SIG-M5 (cell line): ENCODE measurements at regions not wholly inside any gene's neighbourhood (a gene's known extent, or its start where the extent isn't known, plus 50 kb on each side); places are given as distances from the start of the nearest gene placed in this dataset.
"Not testable (repeated sequence)": the region's sequence is repeated elsewhere in the genome, so short reads cannot be mapped to it uniquely, and the experiment has no call there.

Experiments
- DNase-seq: peaks from one replicate; lab custom pipeline; 2025; lab: John Stamatoyannopoulos, UW

DNA sequence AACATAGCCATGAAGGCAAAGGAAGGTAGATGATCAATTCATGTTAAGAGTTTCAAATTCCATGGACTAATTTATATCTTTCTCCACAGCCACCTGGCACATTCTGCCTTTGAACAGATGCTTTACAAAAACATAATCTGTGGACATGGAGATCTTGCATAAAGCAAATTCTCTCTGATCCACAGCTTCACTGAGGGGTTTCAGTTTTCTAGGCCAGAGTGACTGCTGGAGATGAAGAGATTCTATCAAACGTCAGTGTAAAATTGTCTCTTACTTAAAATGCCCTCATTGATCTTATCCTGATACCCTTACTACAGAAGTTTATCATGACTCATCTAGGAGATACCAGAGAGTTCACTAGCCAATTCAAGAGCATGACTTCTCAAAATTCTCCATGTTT, 291.6 kb downstream of the DAD1 start:
- no peak for DNase-seq

- no peak for DNase-seq
Measured at GRCh38 chr14:22296722-22297121, 292.3 kb downstream of the DAD1 start.

GRCh38 chr14:22296088-22296487, 292.9 kb downstream of the DAD1 start:
- no peak for DNase-seq

- no peak for DNase-seq
Measured at GRCh38 chr14:22291406-22291805, 297.6 kb downstream of the DAD1 start.

DNA sequence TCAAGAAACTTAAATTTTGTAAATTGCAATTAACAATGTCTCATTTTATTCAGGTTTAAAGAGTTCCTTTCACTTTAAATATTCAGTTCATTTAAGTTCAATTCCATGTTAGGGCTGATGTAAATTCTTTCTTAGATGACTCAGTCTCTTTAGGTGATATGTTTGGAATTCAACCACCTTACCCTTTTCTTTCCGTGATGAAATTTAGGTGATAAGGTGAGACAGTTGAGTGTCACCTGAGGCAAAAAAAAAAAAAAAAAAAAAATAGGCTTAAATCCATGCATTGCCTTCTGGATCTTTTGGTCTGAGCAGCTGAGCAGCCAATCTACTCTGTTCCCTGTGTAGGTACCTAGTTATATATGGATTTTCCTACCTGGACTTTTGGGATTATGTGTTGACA, 299.5 kb downstream of the DAD1 start:
- DNase-seq: no peak

- no peak for DNase-seq
Measured at GRCh38 chr14:22285991-22286390, 303.0 kb downstream of the DAD1 start.

- DNase-seq: no peak
Measured at GRCh38 chr14:22282949-22283348, 306.1 kb downstream of the DAD1 start.

DNA sequence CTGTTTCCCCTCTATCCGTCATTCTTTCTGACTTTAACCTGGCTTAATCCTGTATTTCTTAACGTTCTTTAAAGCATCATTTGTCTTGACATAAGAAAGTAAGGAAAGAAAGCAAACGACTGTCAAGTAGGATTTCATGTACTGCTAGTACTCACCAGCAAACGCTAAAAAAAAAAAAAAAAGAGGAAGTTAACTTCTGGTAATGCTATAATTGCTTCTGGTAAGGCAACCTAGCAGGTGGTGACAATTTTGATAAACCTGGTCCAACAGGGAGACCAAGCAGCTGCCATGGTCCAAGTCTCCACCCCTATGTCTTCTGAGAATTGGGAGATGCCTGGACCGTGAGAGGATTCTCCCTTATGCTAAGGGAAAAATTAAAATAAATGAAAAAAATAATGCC, 306.6 kb downstream of the DAD1 start:
- DNase-seq: no peak

GRCh38 chr14:22281447-22281874, 307.6 kb downstream of the DAD1 start:
- not testable (repeated sequence) for DNase-seq

- DNase-seq: no peak
Measured at GRCh38 chr14:22280497-22281316, 308.3 kb downstream of the DAD1 start.

DNA sequence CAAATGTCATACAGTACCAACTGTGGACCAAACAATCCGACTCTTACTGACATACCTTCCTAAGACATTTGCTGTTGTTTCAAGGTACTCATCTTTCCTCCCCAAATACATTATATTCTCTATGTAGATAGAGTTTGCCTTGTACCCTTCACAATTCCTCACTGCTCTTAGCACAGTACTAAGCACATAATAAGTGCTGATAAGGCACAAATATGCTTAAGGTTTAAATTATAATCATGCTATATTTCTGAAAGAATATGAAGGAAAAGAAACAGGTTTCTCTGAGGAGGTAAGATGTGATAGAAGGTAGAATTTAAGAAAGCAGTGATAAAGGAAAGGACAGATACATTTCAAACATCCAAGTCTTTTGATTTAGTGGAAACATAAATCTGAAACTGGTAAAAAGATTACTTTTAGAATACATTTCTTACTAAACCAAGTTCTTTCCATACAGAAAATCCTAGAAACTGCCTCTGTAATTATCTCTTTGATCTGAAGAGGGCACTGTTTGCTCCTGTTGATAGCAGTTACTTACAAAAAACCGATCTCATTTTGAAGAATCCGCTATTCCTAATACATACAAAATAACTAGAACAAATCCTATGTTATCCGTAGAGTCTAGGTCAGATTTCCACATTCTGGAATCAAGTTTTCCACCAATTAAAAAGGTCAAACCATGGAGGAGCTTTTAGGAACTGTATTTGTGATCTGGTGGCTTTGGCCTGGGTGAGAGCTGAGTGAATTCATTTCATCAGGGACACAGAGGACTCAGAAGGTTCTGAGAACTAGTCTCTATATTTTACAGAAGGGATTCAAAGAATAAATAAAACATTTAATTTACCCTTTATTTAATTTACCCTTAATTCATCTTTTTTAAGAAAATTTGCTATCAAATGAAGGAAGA, 311.9 kb downstream of the DAD1 start:
- no peak for DNase-seq

DNA sequence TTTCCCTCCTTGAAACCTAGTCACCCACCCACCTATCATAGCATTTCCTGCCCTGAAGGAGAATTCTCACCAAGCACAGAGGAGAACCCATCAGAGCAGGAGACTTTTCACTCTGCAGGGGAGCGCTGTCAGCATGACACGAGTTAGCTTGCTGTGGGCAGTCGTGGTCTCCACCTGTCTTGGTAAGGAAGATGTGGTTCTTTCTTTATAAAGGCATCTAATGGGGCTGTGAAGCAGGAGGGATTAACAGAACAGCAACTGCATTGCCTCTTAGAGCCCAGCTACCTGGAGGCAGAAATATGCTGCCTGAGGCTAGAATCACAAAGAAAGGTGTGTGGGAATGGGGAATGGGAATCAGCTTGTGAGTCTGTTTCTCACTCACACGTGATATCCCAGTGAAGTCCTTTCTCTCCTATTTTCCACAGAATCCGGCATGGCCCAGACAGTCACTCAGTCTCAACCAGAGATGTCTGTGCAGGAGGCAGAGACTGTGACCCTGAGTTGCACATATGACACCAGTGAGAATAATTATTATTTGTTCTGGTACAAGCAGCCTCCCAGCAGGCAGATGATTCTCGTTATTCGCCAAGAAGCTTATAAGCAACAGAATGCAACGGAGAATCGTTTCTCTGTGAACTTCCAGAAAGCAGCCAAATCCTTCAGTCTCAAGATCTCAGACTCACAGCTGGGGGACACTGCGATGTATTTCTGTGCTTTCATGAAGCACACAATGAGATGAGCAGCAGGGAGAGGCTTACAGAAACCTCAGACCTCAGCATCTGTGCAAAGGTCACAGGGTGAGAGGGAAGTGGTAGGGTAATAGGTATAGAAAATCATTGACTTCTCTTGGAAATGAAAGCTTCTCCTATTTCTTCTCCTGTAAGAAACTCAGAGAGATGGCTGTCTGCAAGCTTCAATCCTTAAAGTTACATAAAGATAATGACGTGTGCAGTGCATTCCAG, 316.9 kb downstream of the DAD1 start:
- DNase-seq: no peak

- no peak for DNase-seq
Measured at GRCh38 chr14:22268875-22269274, 320.1 kb downstream of the DAD1 start.

- no peak for DNase-seq
Measured at GRCh38 chr14:22266683-22267082, 322.3 kb downstream of the DAD1 start.

DNA sequence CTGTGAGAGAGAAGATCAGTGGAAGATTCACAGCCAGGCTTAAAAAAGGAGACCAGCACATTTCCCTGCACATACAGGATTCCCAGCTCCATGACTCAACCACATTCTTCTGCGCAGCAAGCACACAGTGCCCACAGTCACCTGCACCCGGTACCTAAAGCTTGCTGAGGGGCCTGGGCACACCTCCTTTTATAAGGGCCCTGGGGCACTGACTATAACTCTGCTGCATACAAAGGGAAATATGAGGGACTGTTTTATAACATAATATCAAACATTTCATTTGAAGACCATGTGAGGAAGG, 322.9 kb downstream of the DAD1 start:
- DNase-seq: no peak

- no peak for DNase-seq
Measured at GRCh38 chr14:22265319-22266141, 323.5 kb downstream of the DAD1 start.

GRCh38 chr14:22264759-22265158, 324.3 kb downstream of the DAD1 start:
- DNase-seq: no peak

GRCh38 chr14:22263961-22264360, 325.1 kb downstream of the DAD1 start:
- DNase-seq: no peak

DNA sequence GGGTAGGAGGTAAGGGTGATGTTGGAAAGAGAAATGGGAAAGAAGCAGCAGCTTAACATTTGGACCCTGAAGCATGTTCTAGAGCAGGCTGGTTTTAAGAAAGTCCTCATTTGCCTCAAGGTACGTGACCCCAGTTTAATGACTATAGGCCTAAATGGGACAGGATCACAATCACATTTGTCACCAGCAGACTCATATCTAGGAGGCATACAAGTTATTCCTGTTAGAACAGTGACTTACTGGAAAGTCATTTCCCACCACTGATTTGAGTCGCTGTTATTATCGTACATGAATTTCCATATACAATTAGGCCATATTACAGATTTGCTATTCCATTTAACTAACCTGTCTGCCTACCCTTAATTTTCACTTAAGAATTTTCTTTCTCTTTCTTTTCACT, 326.1 kb downstream of the DAD1 start:
- no peak for DNase-seq

GRCh38 chr14:22255017-22255950, 333.7 kb downstream of the DAD1 start:
- DNase-seq: no peak
